Fibroblast of lung (primary cell): ENCODE measurements at regions not wholly inside any gene's neighbourhood (a gene's known extent, or its start where the extent isn't known, plus 50 kb on each side); places are given as distances from the start of the nearest gene placed in this dataset.
A peak's percentile ranks its signal among the peaks of the same experiment; 100 is the strongest.

Experiments used
- DNase-seq, 2 donors: peaks; one replicate each; pipeline versions ENCODE4 v3.0.0 to v3.0.0-alpha.2; 2010; ENCODE audit warnings: low read depth in 2 of 2
- H2AFZ ChIP-seq: 2 replicates; pipeline ENCODE4 v1.5.1; 2012; ENCODE audit warnings: low read length, control low read depth, inconsistent platforms
- H3K27ac ChIP-seq: 2 replicates; pipeline ENCODE4 v1.5.1; 2011; ENCODE audit warnings: low read length, control low read depth; ENCODE audit not compliant: insufficient read depth
- H3K27me3 ChIP-seq: 2 replicates; pipeline ENCODE4 v1.5.1; 2011; ENCODE audit warnings: mild to moderate bottlenecking, low read length; ENCODE audit not compliant: control insufficient read depth, insufficient read depth
- H3K36me3 ChIP-seq: 2 replicates; pipeline ENCODE4 v1.5.1; 2011; ENCODE audit warnings: low read length; ENCODE audit not compliant: control insufficient read depth, insufficient read depth
- H3K4me1 ChIP-seq: 2 replicates; pipeline ENCODE4 v1.5.1; 2011; ENCODE audit warnings: low read length; ENCODE audit not compliant: control insufficient read depth, insufficient read depth; ENCODE audit errors: extremely low read depth
- H3K4me2 ChIP-seq: 2 replicates; pipeline ENCODE4 v1.5.1; 2011; ENCODE audit warnings: low read length, control low read depth; ENCODE audit not compliant: insufficient read depth; ENCODE audit errors: extremely low read depth
- H3K4me3 ChIP-seq, 4 experiments: fragments of 200-600 bp in 1 of 4; sonication (generic) in 1 of 4; replicated peaks in 1 of 4; 2 replicates each; pipeline ENCODE4 v1.5.1; 2011 to 2016; ENCODE audit warnings: low read length in 4 of 4, low read depth in 3 of 4, mild to moderate bottlenecking in 3 of 4, control low read depth in 2 of 4, inconsistent platforms in 1 of 4, mixed read lengths in 1 of 4; ENCODE audit not compliant: insufficient read depth in 1 of 4; ENCODE audit errors: control extremely low read depth in 1 of 4
- H3K79me2 ChIP-seq: 2 replicates; pipeline ENCODE4 v1.5.1; 2012; ENCODE audit warnings: mild to moderate bottlenecking, low read length, inconsistent platforms; ENCODE audit not compliant: control insufficient read depth, insufficient read depth
- H3K9ac ChIP-seq: 2 replicates; pipeline ENCODE4 v1.5.1; 2011; ENCODE audit warnings: mild to moderate bottlenecking, low read length, control low read depth; ENCODE audit not compliant: insufficient read depth
- H3K9me3 ChIP-seq: 2 replicates; pipeline ENCODE4 v1.5.1; 2012; ENCODE audit warnings: low read depth, low read length; ENCODE audit not compliant: control insufficient read depth, insufficient read depth
- H4K20me1 ChIP-seq: 2 replicates; pipeline ENCODE4 v1.5.1; 2011; ENCODE audit warnings: low read length; ENCODE audit not compliant: control insufficient read depth, insufficient read depth; ENCODE audit errors: extremely low read depth
- CTCF ChIP-seq, 2 donors: IDR thresholded peaks in 1 of 2; conservative IDR thresholded peaks in 1 of 2; 1 replicate in 1 of 2; 2 replicates in 1 of 2; pipeline ENCODE4 v1.5.1; 2011 to 2012; ENCODE audit warnings: low read length in 2 of 2, control low read depth in 1 of 2, inconsistent platforms in 1 of 2, low read depth in 1 of 2, mild to moderate bottlenecking in 1 of 2
- EZH2 ChIP-seq: IDR thresholded peaks from 2 replicates; pipeline ENCODE4 v1.5.1; 2012; ENCODE audit warnings: low read length, control low read depth, mild to moderate bottlenecking; ENCODE audit errors: missing control alignments

GRCh38 chr4:59247032-59247431, 1953.1 kb upstream of the ADGRL3 start:
- H4K20me1 ChIP-seq: no peaks in the 10 kb centered on the region
- H3K4me2 ChIP-seq: no peak overlapping the region
- H3K27ac ChIP-seq: no peak overlapping the region
- no peaks in the 10 kb centered on the region for H3K27me3 ChIP-seq
- DNase-seq: peak in 1 of 2 donors; percentile 0
- H3K9ac ChIP-seq: no peak overlapping the region
- no peaks in the 10 kb centered on the region for H3K9me3 ChIP-seq
- H3K4me3 ChIP-seq: no peak overlapping the region
- no peaks in the 10 kb centered on the region for H3K79me2 ChIP-seq
- no peak for TF ChIP-seq EZH2
- TF ChIP-seq CTCF (conservative IDR thresholded peaks at IDR 0.05 in 1 of 2, IDR thresholded peaks at IDR 0.05 in 1 of 2; ENCODE audit: low read depth in 1 of 2, low read length in 2 of 2): no peak
- no peaks in the 10 kb centered on the region for H3K36me3 ChIP-seq
- H2AFZ ChIP-seq: no peak overlapping the region
- no peaks in the 10 kb centered on the region for H3K4me1 ChIP-seq

DNA sequence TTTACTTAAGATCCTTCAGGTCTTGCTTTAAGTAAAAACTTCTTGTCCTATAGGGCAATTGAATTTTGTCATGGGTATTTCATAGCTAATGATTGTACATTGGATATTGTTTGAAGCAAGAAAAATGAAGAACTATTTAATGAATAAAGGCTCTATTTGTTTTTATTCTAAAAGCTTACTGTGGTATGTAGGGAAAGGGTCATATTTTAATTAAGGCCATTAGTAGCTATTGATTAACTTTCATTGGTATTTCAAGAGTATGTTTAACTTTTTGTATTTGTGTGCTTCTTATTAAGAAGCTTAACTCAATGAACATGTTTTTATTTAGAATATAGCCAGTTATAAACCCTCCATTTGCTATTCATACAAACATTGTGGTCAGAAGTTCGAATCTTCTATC, 1951.8 kb upstream of the ADGRL3 start:
- no peak overlapping the region for H2AFZ ChIP-seq
- H4K20me1 ChIP-seq: no peaks in the 10 kb centered on the region
- no peaks in the 10 kb centered on the region for H3K9me3 ChIP-seq
- H3K9ac ChIP-seq: no peak overlapping the region
- H3K36me3 ChIP-seq: no peaks in the 10 kb centered on the region
- no peaks in the 10 kb centered on the region for H3K4me1 ChIP-seq
- no peaks in the 10 kb centered on the region for H3K27me3 ChIP-seq
- no peaks in the 10 kb centered on the region for H3K79me2 ChIP-seq
- no peak overlapping the region for H3K4me3 ChIP-seq
- H3K4me2 ChIP-seq: no peak overlapping the region
- no peak for DNase-seq
- no peak overlapping the region for H3K27ac ChIP-seq
- TF ChIP-seq CTCF (conservative IDR thresholded peaks at IDR 0.05 in 1 of 2, IDR thresholded peaks at IDR 0.05 in 1 of 2; ENCODE audit: low read depth in 1 of 2, low read length in 2 of 2) (no peak), EZH2 (no peak)

DNA sequence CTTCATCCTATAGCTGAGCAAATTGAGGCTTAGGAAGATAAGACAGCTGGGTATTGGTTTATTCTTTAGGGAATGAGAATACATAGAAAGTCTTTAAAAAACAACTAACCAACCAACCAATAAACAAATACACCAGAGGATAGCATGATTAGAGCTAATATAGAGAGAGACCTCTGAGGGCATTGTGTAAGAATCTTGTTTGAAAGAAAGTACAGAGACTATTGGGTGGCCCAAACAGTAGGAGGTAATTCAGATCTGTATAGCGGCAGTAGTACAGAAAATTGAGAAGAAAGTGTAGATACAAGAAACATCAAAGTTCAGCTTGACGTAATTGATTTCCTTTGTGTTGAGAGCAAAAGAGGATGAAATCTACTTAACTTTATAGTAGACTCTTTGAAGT, 1951.0 kb upstream of the ADGRL3 start:
- Histone ChIP-seq H4K20me1 (no peaks in the 10 kb centered on the region), H3K36me3 (no peaks in the 10 kb centered on the region), H3K79me2 (no peaks in the 10 kb centered on the region), H2AFZ (no peak overlapping the region), H3K27ac (no peak overlapping the region), H3K4me3 (no peak overlapping the region), H3K27me3 (no peaks in the 10 kb centered on the region), H3K4me1 (no peaks in the 10 kb centered on the region), H3K9ac (no peak overlapping the region), H3K4me2 (no peak overlapping the region), H3K9me3 (no peaks in the 10 kb centered on the region)
- DNase-seq: no peak
- TF ChIP-seq EZH2 (no peak), CTCF (conservative IDR thresholded peaks at IDR 0.05 in 1 of 2, IDR thresholded peaks at IDR 0.05 in 1 of 2; ENCODE audit: low read depth in 1 of 2, low read length in 2 of 2) (no peak)
